Type B pancreatic cell (in vitro differentiated cells): ENCODE measurements at regions not wholly inside any gene's neighbourhood (a gene's known extent, or its start where the extent isn't known, plus 50 kb on each side); places are given as distances from the start of the nearest gene placed in this dataset.

Source experiments
- DNase-seq: peaks from one replicate; pipeline ENCODE4 v3.0.0; 2021; ENCODE audit warnings: mixed read lengths; ENCODE audit not compliant: unreplicated experiment; ENCODE audit errors: extremely low spot score
- H3K27ac Mint-ChIP-seq: 2 replicates; pipeline ENCODE4 v1.8.0; 2021; ENCODE audit warnings: mild to moderate bottlenecking, mixed read lengths
- H3K27me3 Mint-ChIP-seq: 2 replicates; pipeline ENCODE4 v1.8.0; 2021; ENCODE audit warnings: mixed read lengths
- H3K36me3 Mint-ChIP-seq: 2 replicates; pipeline ENCODE4 v1.8.0; 2021; ENCODE audit warnings: mixed read lengths
- H3K4me1 Mint-ChIP-seq: one replicate; pipeline ENCODE4 v1.8.0; 2021; ENCODE audit warnings: mixed read lengths; ENCODE audit not compliant: unreplicated experiment
- H3K4me3 Mint-ChIP-seq: 2 replicates; pipeline ENCODE4 v1.8.0; 2021; ENCODE audit warnings: mild to moderate bottlenecking, mixed read lengths
- H3K9me3 Mint-ChIP-seq: 2 replicates; pipeline ENCODE4 v1.8.0; 2021; ENCODE audit warnings: mixed read lengths
- TF ChIP-seq, protein P1 (sequence below): fragments of 200-600 bp; sonication (generic); conservative IDR thresholded peaks from 2 replicates; pipeline ENCODE4 v1.5.0; 2021; ENCODE audit warnings: antibody characterized with exemption, mild to moderate bottlenecking

GRCh38 chr7:115349635-115350034, 427.7 kb downstream of the MDFIC start:
- H3K27me3 Mint-ChIP-seq = no peaks in the 10 kb centered on the region
- TF ChIP-seq, protein P1, sequence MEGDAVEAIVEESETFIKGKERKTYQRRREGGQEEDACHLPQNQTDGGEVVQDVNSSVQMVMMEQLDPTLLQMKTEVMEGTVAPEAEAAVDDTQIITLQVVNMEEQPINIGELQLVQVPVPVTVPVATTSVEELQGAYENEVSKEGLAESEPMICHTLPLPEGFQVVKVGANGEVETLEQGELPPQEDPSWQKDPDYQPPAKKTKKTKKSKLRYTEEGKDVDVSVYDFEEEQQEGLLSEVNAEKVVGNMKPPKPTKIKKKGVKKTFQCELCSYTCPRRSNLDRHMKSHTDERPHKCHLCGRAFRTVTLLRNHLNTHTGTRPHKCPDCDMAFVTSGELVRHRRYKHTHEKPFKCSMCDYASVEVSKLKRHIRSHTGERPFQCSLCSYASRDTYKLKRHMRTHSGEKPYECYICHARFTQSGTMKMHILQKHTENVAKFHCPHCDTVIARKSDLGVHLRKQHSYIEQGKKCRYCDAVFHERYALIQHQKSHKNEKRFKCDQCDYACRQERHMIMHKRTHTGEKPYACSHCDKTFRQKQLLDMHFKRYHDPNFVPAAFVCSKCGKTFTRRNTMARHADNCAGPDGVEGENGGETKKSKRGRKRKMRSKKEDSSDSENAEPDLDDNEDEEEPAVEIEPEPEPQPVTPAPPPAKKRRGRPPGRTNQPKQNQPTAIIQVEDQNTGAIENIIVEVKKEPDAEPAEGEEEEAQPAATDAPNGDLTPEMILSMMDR = no peak
- no peak overlapping the region for H3K4me3 Mint-ChIP-seq
- no peaks in the 10 kb centered on the region for H3K9me3 Mint-ChIP-seq
- H3K36me3 Mint-ChIP-seq = no peaks in the 10 kb centered on the region
- H3K27ac Mint-ChIP-seq = no peak overlapping the region
- no peak for DNase-seq
- H3K4me1 Mint-ChIP-seq = no peaks in the 10 kb centered on the region

- Mint-ChIP-seq H3K4me1 (no peaks in the 10 kb centered on the region), H3K9me3 (no peaks in the 10 kb centered on the region), H3K27me3 (no peaks in the 10 kb centered on the region), H3K36me3 (no peaks in the 10 kb centered on the region), H3K4me3 (no peak overlapping the region), H3K27ac (no peak overlapping the region)
- no peak for DNase-seq
- TF ChIP-seq, protein P1 = no peak
Observed at GRCh38 chr7:115346685-115347084, 424.8 kb downstream of the MDFIC start.

DNA sequence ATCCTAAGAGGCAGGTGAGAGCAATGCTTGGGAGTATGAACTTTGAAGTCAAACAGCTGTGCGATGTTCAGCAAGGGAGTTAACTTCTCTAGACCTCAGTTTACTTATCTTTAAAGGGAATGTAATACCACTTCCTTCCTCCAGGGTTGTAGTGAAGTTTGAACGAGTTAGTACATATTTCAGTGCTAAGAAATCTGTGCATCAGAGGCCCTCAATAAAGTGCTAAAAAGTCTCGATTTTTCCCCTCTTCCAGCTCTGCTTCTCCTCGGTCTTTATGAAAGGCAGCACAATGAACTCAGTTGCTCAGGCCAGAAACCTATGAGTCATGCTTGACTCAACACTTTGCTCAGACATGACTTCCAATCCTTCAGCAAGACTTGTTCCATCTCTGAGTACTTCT, 418.9 kb downstream of the MDFIC start:
- Mint-ChIP-seq H3K36me3 (no peaks in the 10 kb centered on the region), H3K4me1 (peaks cover 11% of the 10 kb centered on the region), H3K27me3 (no peaks in the 10 kb centered on the region), H3K9me3 (peaks cover 10% of the 10 kb centered on the region), H3K27ac (no peak overlapping the region), H3K4me3 (no peak overlapping the region)
- TF ChIP-seq, protein P1 = peak; percentile 56
- no peak for DNase-seq

GRCh38 chr7:115338016-115338415, 416.1 kb downstream of the MDFIC start:
- peaks cover 10% of the 10 kb centered on the region for H3K9me3 Mint-ChIP-seq
- TF ChIP-seq, protein P1 = no peak
- H3K36me3 Mint-ChIP-seq = no peaks in the 10 kb centered on the region
- no peak overlapping the region for H3K4me3 Mint-ChIP-seq
- H3K27me3 Mint-ChIP-seq = no peaks in the 10 kb centered on the region
- peaks cover 11% of the 10 kb centered on the region for H3K4me1 Mint-ChIP-seq
- DNase-seq = no peak
- H3K27ac Mint-ChIP-seq = no peak overlapping the region

DNA sequence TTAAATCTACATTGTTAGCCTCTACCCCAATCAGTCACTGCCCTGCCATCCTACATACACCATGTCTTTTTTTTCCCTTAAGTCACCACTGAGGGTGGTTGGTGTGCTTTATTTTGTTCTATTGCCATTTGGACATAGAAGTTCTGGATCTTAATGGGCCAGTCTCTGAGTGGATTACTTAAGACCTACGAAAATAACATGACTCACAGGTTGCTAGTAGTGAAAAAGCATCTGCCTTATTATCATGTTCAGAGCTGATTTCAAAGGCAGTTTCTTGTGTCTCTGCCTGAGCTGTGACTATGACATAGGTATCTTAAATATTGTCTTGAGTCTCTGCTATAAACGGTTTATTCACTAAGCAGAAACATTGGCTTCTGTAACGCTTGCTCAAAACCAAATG, 410.8 kb downstream of the MDFIC start:
- peaks cover 2% of the 10 kb centered on the region for H3K4me1 Mint-ChIP-seq
- no peaks in the 10 kb centered on the region for H3K9me3 Mint-ChIP-seq
- TF ChIP-seq, protein P1 = no peak
- no peak overlapping the region for H3K4me3 Mint-ChIP-seq
- DNase-seq = no peak
- no peaks in the 10 kb centered on the region for H3K27me3 Mint-ChIP-seq
- H3K27ac Mint-ChIP-seq = no peak overlapping the region
- no peaks in the 10 kb centered on the region for H3K36me3 Mint-ChIP-seq

DNA sequence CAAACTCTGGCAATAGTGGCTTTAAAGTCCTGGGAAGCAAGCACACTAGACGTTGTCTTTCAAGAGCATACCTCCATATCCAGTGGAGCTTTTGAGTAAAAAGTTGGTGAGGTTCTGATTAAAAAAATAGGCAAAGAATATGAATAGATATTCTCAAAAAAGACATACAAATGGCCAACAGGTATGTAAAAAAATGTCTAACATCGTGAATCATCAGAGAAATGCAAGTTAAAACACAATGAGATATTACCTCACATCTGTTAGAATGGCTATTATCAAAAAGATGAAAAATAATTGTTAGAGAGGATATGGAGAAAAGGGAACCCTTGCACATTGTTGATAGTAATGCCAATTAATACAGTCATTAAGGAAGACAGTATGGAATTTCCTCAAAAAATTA, 407.1 kb downstream of the MDFIC start:
- Mint-ChIP-seq H3K4me3 (no peak overlapping the region), H3K9me3 (no peaks in the 10 kb centered on the region)

More for the DNA sequence above, 407.1 kb downstream of the MDFIC start:
- TF ChIP-seq, protein P1 = no peak
- Mint-ChIP-seq H3K36me3 (no peaks in the 10 kb centered on the region), H3K27ac (no peak overlapping the region), H3K27me3 (no peaks in the 10 kb centered on the region), H3K4me1 (no peaks in the 10 kb centered on the region)
- DNase-seq = no peak
